Right cardiac atrium (tissue), 5 donors: ENCODE measurements at regions not wholly inside any gene's neighbourhood (a gene's known extent, or its start where the extent isn't known, plus 50 kb on each side); places are given as distances from the start of the nearest gene placed in this dataset.
A peak's percentile ranks its signal among the peaks of the same experiment; 100 is the strongest.

Experiments
- ATAC-seq, 2 donors: fragments of 200-7000 bp; cut with Tn5 transposase; one replicate each; pipeline versions ENCODE4 v1.8.0 to v1.9.1; 2020; ENCODE audit warnings: moderate library complexity in 2 of 2, mild to moderate bottlenecking in 1 of 2
- DNase-seq, 3 donors: peaks; one replicate each; pipeline ENCODE4 v3.0.0-alpha.2; 2020
- H3K27ac ChIP-seq: one replicate; pipeline ENCODE4 v1.5.1; 2013; ENCODE audit warnings: mild to moderate bottlenecking, low read length, control low read depth, moderate library complexity
- H3K27me3 ChIP-seq: one replicate; pipeline ENCODE4 v1.6.1; 2013; ENCODE audit not compliant: control insufficient read depth, insufficient read depth
- H3K4me1 ChIP-seq: one replicate; pipeline ENCODE4 v1.6.1; 2013; ENCODE audit warnings: low read length; ENCODE audit not compliant: control insufficient read depth, insufficient read depth
- H3K4me3 ChIP-seq: one replicate; pipeline ENCODE4 v1.5.1; 2013; ENCODE audit warnings: low read length, control low read depth
- H3K9me3 ChIP-seq: one replicate; pipeline ENCODE4 v1.6.1; 2013; ENCODE audit warnings: low read length; ENCODE audit not compliant: control insufficient read depth
- WGBS: extraction: QIAGEN DNeasy Blood & Tissue Kit; methylation state at CpG from one replicate; pipeline ENCODE4 v1.1.7; 2013; 5-methylcytosine and 5-hydroxymethylcytosine counted together
- intact Hi-C, 4 donors: fragments of 100-400 bp; cut with DNase I; formaldehyde crosslinking; loops; one replicate each; pipeline versions ENCODE4 v1.11.0 to v1.14.0; 2022 to 2023
- donor health status: healthy with polysubstance abuse.
- donor health status: DM: no; HTN: yes; CAD: no.
- donor health status: DM: no; HTN: no; CAD: no.
- donor health status: DM: no; HTN: yes; CAD: no; lungs with severe emphysema.
- donor health status: DM: yes; HTN: yes; CAD: no.

GRCh38 chr13:68066879-68067513 lies 836.9 kb upstream of the PCDH9 start:
- Histone ChIP-seq H3K27me3 (no peaks in the 10 kb centered on the region), H3K4me3 (no peak overlapping the region), H3K27ac (no peak overlapping the region), H3K9me3 (no peaks in the 10 kb centered on the region), H3K4me1 (no peaks in the 10 kb centered on the region)
- WGBS, result 51% methylated on average over 2 of the region's 2 CpGs
- intact Hi-C loops, result no loop called here
- ATAC-seq, result no peak
- no peak for DNase-seq

GRCh38 chr13:68064001-68064770 lies 834.0 kb upstream of the PCDH9 start:
- no peak overlapping the region for H3K27ac ChIP-seq
- 57% methylated on average over 4 of the region's 4 CpGs for WGBS
- H3K9me3 ChIP-seq, result no peaks in the 10 kb centered on the region
- intact Hi-C loops, result no loop called here
- no peak overlapping the region for H3K4me3 ChIP-seq
- H3K27me3 ChIP-seq, result no peaks in the 10 kb centered on the region
- ATAC-seq, result no peak
- no peak for DNase-seq
- no peaks in the 10 kb centered on the region for H3K4me1 ChIP-seq

- no peak for DNase-seq
- no peak overlapping the region for H3K27ac ChIP-seq
- no peak overlapping the region for H3K4me3 ChIP-seq
- intact Hi-C loops, result no loop called here
- WGBS, result 93% methylated on average over 1 of the region's 1 CpG
- no peaks in the 10 kb centered on the region for H3K4me1 ChIP-seq
- H3K27me3 ChIP-seq, result no peaks in the 10 kb centered on the region
- no peak for ATAC-seq
- no peaks in the 10 kb centered on the region for H3K9me3 ChIP-seq
These were observed 833.0 kb upstream of the PCDH9 start for GRCh38 chr13:68063181-68063580.

GRCh38 chr13:68057836-68058235 lies 827.7 kb upstream of the PCDH9 start:
- DNase-seq (no peak), ATAC-seq (no peak)
- intact Hi-C loops, result no loop called here
- Histone ChIP-seq H3K4me1 (no peaks in the 10 kb centered on the region), H3K4me3 (no peak overlapping the region), H3K27me3 (no peaks in the 10 kb centered on the region), H3K9me3 (no peaks in the 10 kb centered on the region), H3K27ac (no peak overlapping the region)

- H3K27ac ChIP-seq, result no peak overlapping the region
- H3K27me3 ChIP-seq, result no peaks in the 10 kb centered on the region
- no peak overlapping the region for H3K4me3 ChIP-seq
- no peaks in the 10 kb centered on the region for H3K9me3 ChIP-seq
- DNase-seq, result peak; percentile 14 to 49 (median 16)
- intact Hi-C loops, result no loop called here
- ATAC-seq, result peak; percentile 63 to 87
- 80% methylated on average over 5 of the region's 5 CpGs for WGBS
- H3K4me1 ChIP-seq, result no peaks in the 10 kb centered on the region
These were observed 826.9 kb upstream of the PCDH9 start for GRCh38 chr13:68056816-68057710.

- no peak overlapping the region for H3K4me3 ChIP-seq
- no peaks in the 10 kb centered on the region for H3K27me3 ChIP-seq
- 84% methylated on average over 5 of the region's 5 CpGs for WGBS
- H3K4me1 ChIP-seq, result no peaks in the 10 kb centered on the region
- DNase-seq, result no peak
- no peak for ATAC-seq
- intact Hi-C loops, result no loop called here
- no peak overlapping the region for H3K27ac ChIP-seq
- H3K9me3 ChIP-seq, result no peaks in the 10 kb centered on the region
These were observed 821.8 kb upstream of the PCDH9 start for GRCh38 chr13:68051910-68052309.

- DNase-seq (no peak), ATAC-seq (no peak)
- Histone ChIP-seq H3K4me1 (no peaks in the 10 kb centered on the region), H3K9me3 (no peaks in the 10 kb centered on the region), H3K4me3 (no peak overlapping the region), H3K27ac (no peak overlapping the region), H3K27me3 (no peaks in the 10 kb centered on the region)
- WGBS, result 37% methylated on average over 1 of the region's 1 CpG
- intact Hi-C loops, result no loop called here
These were observed 820.6 kb upstream of the PCDH9 start for GRCh38 chr13:68050761-68051160.

- DNase-seq (no peak), ATAC-seq (no peak)
- Histone ChIP-seq H3K27ac (no peak overlapping the region), H3K4me3 (no peak overlapping the region), H3K9me3 (no peaks in the 10 kb centered on the region), H3K27me3 (no peaks in the 10 kb centered on the region), H3K4me1 (no peaks in the 10 kb centered on the region)
- intact Hi-C loops, result no loop called here
- 40% methylated on average over 3 of the region's 3 CpGs for WGBS
These were observed 818.7 kb upstream of the PCDH9 start for GRCh38 chr13:68048802-68049359.

- 70% methylated on average over 3 of the region's 3 CpGs for WGBS
- intact Hi-C loops, result no loop called here
- Histone ChIP-seq H3K27ac (no peak overlapping the region), H3K4me1 (no peaks in the 10 kb centered on the region), H3K4me3 (no peak overlapping the region), H3K9me3 (no peaks in the 10 kb centered on the region), H3K27me3 (no peaks in the 10 kb centered on the region)
- ATAC-seq, result no peak
- DNase-seq, result no peak
These were observed 817.8 kb upstream of the PCDH9 start for GRCh38 chr13:68047889-68048288.

GRCh38 chr13:68046903-68047302 lies 816.8 kb upstream of the PCDH9 start:
- DNase-seq (no peak), ATAC-seq (peak in 1 of 2 donors; percentile 75)
- intact Hi-C loops, result no loop called here
- Histone ChIP-seq H3K4me3 (no peak overlapping the region), H3K9me3 (no peaks in the 10 kb centered on the region), H3K27me3 (no peaks in the 10 kb centered on the region), H3K27ac (no peak overlapping the region), H3K4me1 (no peaks in the 10 kb centered on the region)
- WGBS, result 50% methylated on average over 2 of the region's 2 CpGs
